Spinal cord (tissue), 9 donors: ENCODE measurements at regions not wholly inside any gene's neighbourhood (a gene's known extent, or its start where the extent isn't known, plus 50 kb on each side); places are given as distances from the start of the nearest gene placed in this dataset.

Experiments
- DNase-seq, 6 donors: peaks; one replicate each; pipeline versions ENCODE4 v3.0.0 to v3.0.0-alpha.2; 2013 to 2015; ENCODE audit warnings: low spot score in 6 of 6, low read depth in 4 of 6
- H3K27ac ChIP-seq: one replicate; pipeline ENCODE4 v1.5.1; 2013; ENCODE audit warnings: low read depth, low read length, control low read depth
- H3K27me3 ChIP-seq: one replicate; pipeline ENCODE4 v1.6.1; 2013; ENCODE audit warnings: low read length; ENCODE audit not compliant: control insufficient read depth, insufficient read depth
- H3K36me3 ChIP-seq: one replicate; pipeline ENCODE4 v1.6.1; 2013; ENCODE audit warnings: low read length; ENCODE audit not compliant: control insufficient read depth, insufficient read depth
- H3K4me1 ChIP-seq: one replicate; pipeline ENCODE4 v1.6.1; 2013; ENCODE audit warnings: low read length; ENCODE audit not compliant: control insufficient read depth, insufficient read depth
- H3K4me3 ChIP-seq: one replicate; pipeline ENCODE4 v1.5.1; 2013; ENCODE audit warnings: low read depth, low read length, control low read depth
- H3K9me3 ChIP-seq: one replicate; pipeline ENCODE4 v1.6.1; 2013; ENCODE audit warnings: low read length; ENCODE audit not compliant: control insufficient read depth, insufficient read depth
- WGBS: methylation state at CpG from one replicate; pipeline ENCODE4 v1.1.5; 2013; ENCODE audit warnings: missing lambda C conversion rate; ENCODE audit not compliant: insufficient coverage; 5-methylcytosine and 5-hydroxymethylcytosine counted together
- donor health status: healthy.

DNA sequence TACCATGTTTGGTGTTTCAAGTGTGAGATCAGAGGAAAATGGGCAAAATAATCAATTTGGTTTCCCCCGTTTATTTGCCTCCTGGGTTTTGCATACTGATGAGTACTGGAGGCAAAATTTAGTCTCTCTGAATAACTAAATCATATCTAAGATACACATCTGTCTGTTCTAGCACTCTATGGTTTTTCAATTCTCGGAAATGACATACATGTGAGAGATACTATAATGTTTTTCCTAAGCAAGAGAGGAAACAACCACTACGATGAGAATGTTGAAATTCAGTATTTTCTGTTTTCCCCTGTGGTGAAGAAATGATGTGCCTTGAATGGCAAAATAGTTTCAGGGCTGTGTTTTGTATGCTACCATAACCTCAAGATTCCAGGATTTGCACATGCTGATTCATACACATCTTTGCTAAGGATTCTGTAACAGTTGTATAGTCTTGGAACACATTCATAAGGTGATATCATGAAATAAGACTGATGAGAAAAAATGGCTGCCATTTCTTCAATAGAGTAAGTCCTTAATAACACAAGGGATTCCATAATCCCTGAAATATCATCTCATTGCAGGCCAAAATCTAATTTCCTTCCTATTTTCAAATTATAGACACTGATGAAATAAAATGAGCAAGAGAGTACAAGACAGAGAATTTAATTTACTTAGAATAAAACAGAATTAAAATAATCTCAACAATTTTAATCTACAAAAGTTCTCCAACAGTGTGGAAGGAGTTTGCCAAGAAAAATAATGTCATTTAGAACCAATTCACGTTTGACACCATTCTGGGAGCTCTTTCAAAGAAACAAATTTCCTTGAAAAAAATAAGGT, 316.6 kb downstream of the FIGN start:
- DNase-seq = no peak
- Histone ChIP-seq H3K27me3 (no peaks in the 10 kb centered on the region), H3K36me3 (no peaks in the 10 kb centered on the region), H3K4me3 (no peak overlapping the region), H3K27ac (no peak overlapping the region), H3K4me1 (no peaks in the 10 kb centered on the region), H3K9me3 (no peaks in the 10 kb centered on the region)
- WGBS = no CpG with 5 or more reads among the region's 4 CpGs

DNA sequence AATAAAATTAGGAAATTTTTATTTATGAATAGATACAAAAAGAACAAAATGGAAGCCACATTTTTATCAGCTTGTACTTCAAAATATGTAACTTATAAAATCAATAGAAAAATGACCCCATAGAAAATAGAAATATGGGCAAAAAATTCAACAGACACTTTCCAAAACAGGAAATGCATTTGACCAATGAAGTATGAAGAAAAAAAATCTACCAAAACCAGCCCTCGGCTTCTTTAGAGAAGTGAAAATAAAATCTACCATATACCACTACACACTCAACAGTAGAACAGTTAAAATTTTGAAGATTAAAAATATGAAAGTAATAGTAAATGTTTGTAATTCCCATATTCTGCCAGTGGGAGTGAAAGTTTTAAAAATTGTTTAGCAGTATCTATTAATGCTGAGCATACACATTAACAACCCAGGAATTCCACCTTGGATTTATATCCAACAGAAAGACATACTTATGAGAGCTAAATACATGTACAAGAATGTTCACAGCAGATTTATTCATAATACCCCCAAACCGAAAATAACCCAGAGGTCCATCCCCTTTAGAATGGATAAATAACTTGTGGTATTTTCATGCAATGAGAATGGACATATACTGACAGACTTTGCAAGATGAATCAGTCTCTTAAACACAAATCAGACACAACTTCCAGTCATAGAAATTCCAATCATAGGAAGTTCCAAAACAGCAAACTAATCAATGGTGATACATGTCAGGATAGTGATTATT, 318.0 kb downstream of the FIGN start:
- no peaks in the 10 kb centered on the region for H3K36me3 ChIP-seq
- no peaks in the 10 kb centered on the region for H3K9me3 ChIP-seq
- no peak for DNase-seq
- no peak overlapping the region for H3K4me3 ChIP-seq
- H3K27me3 ChIP-seq = no peaks in the 10 kb centered on the region
- no peak overlapping the region for H3K27ac ChIP-seq
- no CpG with 5 or more reads among the region's 2 CpGs for WGBS
- no peaks in the 10 kb centered on the region for H3K4me1 ChIP-seq

DNA sequence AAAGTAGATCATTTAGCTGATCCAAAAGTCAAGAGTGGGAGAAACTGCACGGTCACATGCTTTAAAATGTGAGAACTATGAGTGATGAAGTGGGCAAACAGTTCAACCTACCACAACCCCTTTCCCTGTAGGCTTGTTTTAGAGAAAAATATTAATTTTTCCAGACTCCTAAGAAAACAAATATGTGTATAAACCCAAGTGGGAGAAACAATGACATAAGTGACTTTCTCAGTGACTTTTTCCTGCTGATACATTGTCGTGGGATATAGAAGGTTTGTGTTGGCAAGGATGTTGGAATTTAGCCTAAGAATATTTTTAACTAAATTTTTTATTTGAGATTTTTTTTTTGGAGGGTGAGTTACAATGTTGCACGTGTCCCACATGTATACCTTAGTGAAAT, 321.7 kb downstream of the FIGN start:
- DNase-seq = no peak
- Histone ChIP-seq H3K36me3 (no peaks in the 10 kb centered on the region), H3K4me3 (no peak overlapping the region), H3K4me1 (no peaks in the 10 kb centered on the region), H3K27me3 (no peaks in the 10 kb centered on the region), H3K9me3 (no peaks in the 10 kb centered on the region), H3K27ac (no peak overlapping the region)
- no CpG with 5 or more reads among the region's 3 CpGs for WGBS

DNA sequence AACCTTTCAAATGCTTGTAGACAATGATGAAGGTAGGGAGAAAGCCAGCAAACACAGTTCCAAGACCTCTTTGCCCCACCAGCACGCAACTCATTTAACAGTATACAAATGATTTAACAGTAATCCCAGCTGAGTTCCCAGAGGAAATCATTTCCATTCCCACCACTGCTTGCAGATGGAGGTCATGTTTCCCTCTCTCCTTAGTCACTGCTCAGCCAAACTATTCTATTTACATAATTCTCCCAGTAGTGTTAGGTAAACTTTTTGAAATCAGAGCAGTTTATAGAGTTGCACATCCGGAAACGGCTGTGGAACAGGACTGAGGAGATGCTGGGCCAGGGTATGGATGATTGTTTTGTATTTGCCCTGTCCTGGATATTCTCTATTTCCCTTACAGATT, 328.5 kb downstream of the FIGN start:
- Histone ChIP-seq H3K27me3 (no peaks in the 10 kb centered on the region), H3K4me3 (no peak overlapping the region), H3K36me3 (no peaks in the 10 kb centered on the region), H3K27ac (no peak overlapping the region), H3K4me1 (no peaks in the 10 kb centered on the region), H3K9me3 (no peaks in the 10 kb centered on the region)
- WGBS = 88% methylated on average over 1 of the region's 3 CpGs
- peak in 1 of 6 donors; percentile 2 for DNase-seq

DNA sequence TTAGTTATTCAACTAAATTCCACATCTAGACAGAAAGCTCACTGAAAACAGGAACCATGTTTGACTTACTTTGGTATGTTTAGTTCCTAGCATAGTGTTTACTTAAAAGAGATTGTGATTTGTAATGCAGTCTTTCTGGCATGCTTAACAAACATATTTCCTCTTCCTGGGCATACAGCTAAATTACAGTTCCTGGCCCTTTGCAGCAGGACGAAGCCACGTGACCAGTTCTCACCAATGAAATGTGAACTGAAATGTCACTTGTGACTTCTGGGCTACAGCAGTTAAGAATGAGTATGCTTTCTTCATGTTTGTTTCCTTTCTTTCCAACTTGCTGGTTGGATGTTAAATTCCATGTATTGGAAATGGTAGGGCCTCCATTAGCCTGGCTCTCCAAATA, 330.5 kb downstream of the FIGN start:
- Histone ChIP-seq H3K9me3 (no peaks in the 10 kb centered on the region), H3K4me1 (no peaks in the 10 kb centered on the region), H3K27me3 (no peaks in the 10 kb centered on the region), H3K27ac (no peak overlapping the region), H3K4me3 (no peak overlapping the region), H3K36me3 (no peaks in the 10 kb centered on the region)
- no peak for DNase-seq
- WGBS = 95% methylated on average over 2 of the region's 2 CpGs

DNA sequence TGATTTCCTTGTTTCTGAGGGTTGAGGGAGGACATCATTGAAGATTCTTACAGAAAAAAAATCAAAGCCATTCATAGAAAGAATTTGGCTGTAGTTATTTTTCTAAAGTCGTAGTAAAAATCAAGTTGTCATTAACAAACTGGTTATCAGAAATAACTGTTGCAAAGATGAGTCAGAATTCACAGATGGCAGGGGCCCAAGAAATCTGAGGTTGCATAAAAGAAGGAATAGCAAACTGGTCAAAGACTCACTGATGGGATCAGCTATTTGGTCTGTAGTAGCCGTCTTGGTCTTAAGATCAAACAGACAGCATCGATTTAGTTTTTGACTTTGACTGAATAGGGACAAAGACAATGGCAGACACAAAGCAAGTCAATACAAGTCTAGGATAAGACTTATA, 334.3 kb downstream of the FIGN start:
- DNase-seq = no peak
- Histone ChIP-seq H3K36me3 (no peaks in the 10 kb centered on the region), H3K4me1 (no peaks in the 10 kb centered on the region), H3K4me3 (no peak overlapping the region), H3K9me3 (no peaks in the 10 kb centered on the region), H3K27me3 (no peaks in the 10 kb centered on the region), H3K27ac (no peak overlapping the region)
- WGBS = 81% methylated on average over 2 of the region's 3 CpGs

DNA sequence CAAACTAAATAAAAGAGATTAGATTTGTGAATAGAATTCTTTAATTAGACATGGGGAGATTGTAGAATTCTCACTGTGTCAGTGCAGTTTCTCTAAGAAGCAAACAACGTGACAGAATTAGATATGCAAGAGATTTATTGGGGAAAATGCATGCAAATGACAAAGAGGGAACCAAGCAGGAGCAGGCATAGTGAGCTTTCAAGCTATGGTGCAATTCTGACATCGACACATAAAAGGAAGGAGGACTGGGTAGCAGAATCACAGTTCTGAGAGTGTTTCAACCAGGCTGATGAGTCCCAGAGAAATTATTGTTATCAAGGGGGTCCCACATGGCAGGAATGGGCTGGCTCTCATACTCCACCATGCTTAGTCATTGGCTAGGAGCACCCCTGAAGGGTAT, 338.4 kb downstream of the FIGN start:
- Histone ChIP-seq H3K27me3 (no peaks in the 10 kb centered on the region), H3K36me3 (no peaks in the 10 kb centered on the region), H3K9me3 (no peaks in the 10 kb centered on the region), H3K4me3 (no peak overlapping the region), H3K27ac (no peak overlapping the region), H3K4me1 (no peaks in the 10 kb centered on the region)
- WGBS = 67% methylated on average over 2 of the region's 2 CpGs
- DNase-seq = peak in 1 of 6 donors; percentile 3

DNA sequence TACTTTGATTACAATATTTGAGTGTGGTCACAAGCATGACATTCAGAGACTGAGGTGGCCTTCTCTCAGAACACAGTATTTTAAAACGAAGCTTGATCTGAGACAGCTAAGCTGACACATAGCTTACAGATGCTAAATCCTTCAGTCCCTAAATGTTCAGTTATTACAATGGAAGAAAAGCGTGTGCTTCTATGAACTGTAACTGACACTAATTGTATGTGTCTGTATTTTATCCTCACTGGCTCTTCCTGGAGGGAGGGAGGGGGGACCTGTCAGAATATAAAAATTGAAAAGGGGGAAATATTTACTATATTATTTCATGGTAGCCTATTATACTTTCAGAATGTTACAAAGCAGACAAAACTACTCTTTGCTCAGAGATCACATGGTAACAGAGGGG, 340.2 kb downstream of the FIGN start:
- no CpG with 5 or more reads among the region's 2 CpGs for WGBS
- no peak overlapping the region for H3K27ac ChIP-seq
- H3K4me3 ChIP-seq = no peak overlapping the region
- no peaks in the 10 kb centered on the region for H3K36me3 ChIP-seq
- H3K9me3 ChIP-seq = no peaks in the 10 kb centered on the region
- no peak for DNase-seq
- H3K4me1 ChIP-seq = no peaks in the 10 kb centered on the region
- no peaks in the 10 kb centered on the region for H3K27me3 ChIP-seq

DNA sequence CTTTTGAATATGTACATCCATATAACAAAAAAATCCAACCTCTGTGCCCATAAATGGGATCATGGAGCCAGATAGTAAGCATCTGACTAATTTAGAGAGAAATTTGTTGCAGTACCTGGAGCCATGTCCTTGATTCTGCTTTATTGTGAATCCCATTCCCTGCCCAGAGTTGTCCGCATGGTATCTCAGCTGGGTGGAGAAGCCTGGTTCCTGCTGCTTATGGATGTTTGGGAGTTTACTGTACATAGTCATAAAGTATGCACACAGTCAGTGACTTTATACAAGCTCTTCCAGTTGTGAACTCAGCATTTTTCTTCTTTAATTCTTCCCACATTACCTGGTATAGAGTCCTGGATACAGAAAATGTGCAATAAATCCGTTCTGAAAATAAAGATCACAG, 346.0 kb downstream of the FIGN start:
- Histone ChIP-seq H3K4me1 (no peaks in the 10 kb centered on the region), H3K36me3 (no peaks in the 10 kb centered on the region), H3K9me3 (no peaks in the 10 kb centered on the region), H3K27ac (no peak overlapping the region), H3K27me3 (no peaks in the 10 kb centered on the region), H3K4me3 (no peak overlapping the region)
- no peak for DNase-seq
- 100% methylated on average over 1 of the region's 2 CpGs for WGBS

DNA sequence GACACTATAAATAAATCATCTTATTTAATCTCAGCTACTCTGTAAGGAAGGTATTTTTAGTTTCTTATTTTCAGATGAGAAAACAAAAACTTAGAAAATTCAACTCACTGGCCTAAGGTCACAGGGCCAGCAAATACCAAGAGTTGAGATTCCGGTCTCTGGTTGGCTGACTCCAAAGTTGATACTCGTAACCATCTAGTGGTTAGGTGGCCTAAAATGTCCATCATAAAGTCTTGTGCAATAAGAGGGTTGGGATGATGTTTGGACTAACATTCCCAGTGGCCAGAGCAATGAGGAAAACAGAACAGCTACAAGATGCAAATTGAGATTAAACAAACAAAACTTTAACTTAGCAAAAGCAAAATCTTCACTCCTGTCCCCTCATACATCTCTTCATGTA, 360.3 kb downstream of the FIGN start:
- Histone ChIP-seq H3K36me3 (no peaks in the 10 kb centered on the region), H3K27me3 (no peaks in the 10 kb centered on the region), H3K9me3 (no peaks in the 10 kb centered on the region), H3K4me1 (no peaks in the 10 kb centered on the region), H3K4me3 (no peak overlapping the region), H3K27ac (no peak overlapping the region)
- 100% methylated on average over 1 of the region's 2 CpGs for WGBS
- DNase-seq = no peak
